IMR-90 (cell line): ENCODE measurements at regions not wholly inside any gene's neighbourhood (a gene's known extent, or its start where the extent isn't known, plus 50 kb on each side); places are given as distances from the start of the nearest gene placed in this dataset.

Source experiments
- ATAC-seq: fragments of 200-7000 bp; cut with Tn5 transposase; 2 replicates; pipeline ENCODE4 v1.9.1; 2020; ENCODE audit warnings: low read depth, mild to moderate bottlenecking, moderate library complexity
- BruUV-seq: library from RNA; stranded (reverse); fragments of 400-500 nt; replicated peaks from 2 replicates; lab custom pipeline; 2021; lab: Mats Ljungman, UMichigan
- CTCF ChIA-PET: fragments of 300-600 bp; formaldehyde crosslinking; extraction: SDS; loops from one replicate; lab custom pipeline; 2021; ENCODE audit warnings: antibody characterized with exemption; lab: Yijun Ruan, JAX
- POLR2A ChIA-PET: fragments of 300-600 bp; sonication (Branson Sonifier 250); formaldehyde crosslinking; loops from one replicate; lab custom pipeline; 2022; ENCODE audit warnings: antibody characterized with exemption; ENCODE audit not compliant: unreplicated experiment; lab: Charles Lee
- DNase-seq: peaks from one replicate; pipeline ENCODE4 v3.0.0; 2013
- H2AFZ ChIP-seq: replicated peaks from 2 replicates; pipeline ENCODE3; 2013; ENCODE audit warnings: low read length, mild to moderate bottlenecking; ENCODE audit not compliant: poor library complexity
- H2AK5ac ChIP-seq: 2 replicates; pipeline ENCODE4 v1.6.1; 2013; ENCODE audit warnings: low read depth, low read length, inconsistent platforms
- H2AK9ac ChIP-seq: replicated peaks from 2 replicates; pipeline ENCODE3; 2013; ENCODE audit warnings: mild to moderate bottlenecking, low read depth, low read length, moderate library complexity; ENCODE audit not compliant: poor library complexity
- H2BK120ac ChIP-seq: 2 replicates; pipeline ENCODE4 v1.6.1; 2013; ENCODE audit warnings: low read depth, low read length, inconsistent platforms
- H2BK15ac ChIP-seq: 3 replicates; pipeline ENCODE4 v1.6.1; 2013; ENCODE audit warnings: low read depth, low read length, inconsistent platforms
- H2BK20ac ChIP-seq: 2 replicates; pipeline ENCODE4 v1.6.1; 2013; ENCODE audit warnings: low read depth, mild to moderate bottlenecking, inconsistent platforms, low read length, moderate library complexity
- H2BK5ac ChIP-seq: 2 replicates; pipeline ENCODE4 v1.6.1; 2013; ENCODE audit warnings: mild to moderate bottlenecking, low read depth, low read length, inconsistent platforms; ENCODE audit not compliant: poor library complexity, severe bottlenecking
- H3K14ac ChIP-seq: replicated peaks from 2 replicates; pipeline ENCODE4 v1.6.1; 2013; ENCODE audit warnings: low read depth, low read length, inconsistent platforms
- H3K18ac ChIP-seq: 2 replicates; pipeline ENCODE4 v1.6.1; 2013; ENCODE audit warnings: low read depth, low read length, control low read depth
- H3K23ac ChIP-seq: 2 replicates; pipeline ENCODE4 v1.6.1; 2013; ENCODE audit warnings: low read depth, low read length, inconsistent platforms
- H3K27ac ChIP-seq: 2 replicates; pipeline ENCODE4 v1.5.1; 2013; ENCODE audit warnings: mild to moderate bottlenecking, control low read depth, low read length; ENCODE audit not compliant: insufficient read depth
- H3K27me3 ChIP-seq: 2 replicates; pipeline ENCODE4 v1.6.1; 2013; ENCODE audit warnings: low read length; ENCODE audit not compliant: control insufficient read depth, insufficient read depth
- H3K36me3 ChIP-seq: 2 replicates; pipeline ENCODE4 v1.6.1; 2013; ENCODE audit warnings: low read length, mixed read lengths; ENCODE audit not compliant: control insufficient read depth, insufficient read depth
- H3K4ac ChIP-seq: 2 replicates; pipeline ENCODE4 v1.6.1; 2013; ENCODE audit warnings: low read depth, low read length, inconsistent platforms
- H3K4me1 ChIP-seq: 2 replicates; pipeline ENCODE4 v1.6.1; 2013; ENCODE audit warnings: low read length, mixed read lengths; ENCODE audit not compliant: control insufficient read depth, insufficient read depth
- H3K4me2 ChIP-seq: 2 replicates; pipeline ENCODE4 v1.6.1; 2013; ENCODE audit warnings: low read depth, mild to moderate bottlenecking, control low read depth, low read length, moderate library complexity
- H3K4me3 ChIP-seq: 2 replicates; pipeline ENCODE4 v1.5.1; 2013; ENCODE audit warnings: low read depth, mild to moderate bottlenecking, control low read depth, low read length, moderate library complexity; ENCODE audit not compliant: insufficient read depth
- H3K56ac ChIP-seq: 2 replicates; pipeline ENCODE4 v1.6.1; 2013; ENCODE audit warnings: low read length, inconsistent platforms; ENCODE audit not compliant: insufficient read depth; ENCODE audit errors: extremely low read depth
- H3K79me1 ChIP-seq, 2 experiments: 2 replicates each; pipeline ENCODE4 v1.6.1; 2013; ENCODE audit warnings: low read length in 2 of 2, inconsistent platforms in 1 of 2, low read depth in 1 of 2
- H3K9ac ChIP-seq: 2 replicates; pipeline ENCODE4 v1.6.1; 2013; ENCODE audit warnings: low read depth, low read length, control low read depth
- H3K9me1 ChIP-seq: 2 replicates; pipeline ENCODE4 v1.6.1; 2013; ENCODE audit warnings: low read length, inconsistent platforms; ENCODE audit not compliant: insufficient read depth
- H3K9me3 ChIP-seq: 2 replicates; pipeline ENCODE4 v1.6.1; 2013; ENCODE audit warnings: low read length; ENCODE audit not compliant: control insufficient read depth, insufficient read depth
- H4K20me1 ChIP-seq: 2 replicates; pipeline ENCODE4 v1.6.1; 2013; ENCODE audit warnings: low read length, inconsistent platforms; ENCODE audit not compliant: insufficient read depth
- H4K5ac ChIP-seq: 2 replicates; pipeline ENCODE4 v1.6.1; 2013; ENCODE audit warnings: mild to moderate bottlenecking, low read depth, low read length, control low read depth
- H4K8ac ChIP-seq, 2 experiments: 2 replicates each; pipeline ENCODE4 v1.6.1; 2013; ENCODE audit warnings: low read depth in 2 of 2, low read length in 2 of 2, control low read depth in 1 of 2, inconsistent platforms in 1 of 2
- H4K91ac ChIP-seq: 2 replicates; pipeline ENCODE4 v1.6.1; 2013; ENCODE audit warnings: low read depth, low read length, inconsistent platforms; ENCODE audit not compliant: insufficient read depth
- BHLHE40 ChIP-seq: fragments of 150-350 bp; IDR thresholded peaks from 2 replicates; pipeline ENCODE4 v1.6.1; 2016; ENCODE audit warnings: mild to moderate bottlenecking, low read depth, low read length
- CEBPB ChIP-seq: IDR thresholded peaks from 2 replicates; pipeline ENCODE4 v1.6.1; 2012; ENCODE audit warnings: low read depth, low read length, improper control_type of control experiment
- CHD1 ChIP-seq: IDR thresholded peaks from 2 replicates; pipeline ENCODE4 v1.6.1; 2012; ENCODE audit warnings: low read depth, low read length, improper control_type of control experiment
- CTCF ChIP-seq: conservative IDR thresholded peaks from 2 replicates; pipeline ENCODE4 v1.5.1; 2012; ENCODE audit warnings: mild to moderate bottlenecking, low read depth, low read length, improper control_type of control experiment
- ELK1 ChIP-seq: fragments of 150-350 bp; IDR thresholded peaks from 2 replicates; pipeline ENCODE4 v1.6.1; 2016; ENCODE audit warnings: low read depth, mild to moderate bottlenecking, low read length, moderate library complexity, borderline replicate concordance
- FOS ChIP-seq: fragments of 150-350 bp; IDR thresholded peaks from 2 replicates; pipeline ENCODE4 v1.6.1; 2016; ENCODE audit warnings: low read depth, low read length
- MAFK ChIP-seq: IDR thresholded peaks from 2 replicates; pipeline ENCODE4 v1.6.1; 2012; ENCODE audit warnings: low read depth, low read length, improper control_type of control experiment
- MAZ ChIP-seq: IDR thresholded peaks from 2 replicates; pipeline ENCODE4 v1.6.1; 2012; ENCODE audit warnings: low read depth, mild to moderate bottlenecking, low read length, improper control_type of control experiment, moderate library complexity, borderline replicate concordance
- MXI1 ChIP-seq: IDR thresholded peaks from 2 replicates; pipeline ENCODE4 v1.6.1; 2012; ENCODE audit warnings: low read depth, mild to moderate bottlenecking, low read length, moderate library complexity, borderline replicate concordance
- NFE2L2 ChIP-seq: fragments of 150-350 bp; IDR thresholded peaks from 2 replicates; pipeline ENCODE4 v1.6.1; 2016; ENCODE audit warnings: low read depth, mild to moderate bottlenecking, low read length
- POLR2A ChIP-seq: IDR thresholded peaks from 2 replicates; pipeline ENCODE4 v1.6.1; 2012; ENCODE audit warnings: mild to moderate bottlenecking, low read depth, low read length
- RAD21 ChIP-seq: IDR thresholded peaks from 2 replicates; pipeline ENCODE4 v1.6.1; 2012; ENCODE audit warnings: low read length, improper control_type of control experiment
- RCOR1 ChIP-seq: IDR thresholded peaks from 2 replicates; pipeline ENCODE4 v1.6.1; 2012; ENCODE audit warnings: mild to moderate bottlenecking, low read length, improper control_type of control experiment; ENCODE audit not compliant: insufficient replicate concordance
- RFX5 ChIP-seq: IDR thresholded peaks from 2 replicates; pipeline ENCODE4 v1.8.0; 2012; ENCODE audit warnings: low read depth, mild to moderate bottlenecking, low read length, moderate library complexity
- SMC3 ChIP-seq: fragments of 150-350 bp; IDR thresholded peaks from 2 replicates; pipeline ENCODE4 v1.6.1; 2016; ENCODE audit warnings: low read depth, mild to moderate bottlenecking, antibody characterized with exemption, low read length, moderate library complexity
- WGBS, 2 experiments: methylation state at CpG; one replicate each; pipeline versions ENCODE4 v1.1.5 to v1.1.7; 2013; ENCODE audit warnings: missing lambda C conversion rate in 2 of 2; ENCODE audit not compliant: insufficient read length in 1 of 2; ENCODE audit errors: extremely low coverage in 2 of 2; 5-methylcytosine and 5-hydroxymethylcytosine counted together
- dilution Hi-C: fragments of 300-500 bp; cut with HindIII; formaldehyde crosslinking; loops from one replicate; pipeline ENCODE4 v1.14.3; 2018; ENCODE audit warnings: low sequenced_read_pairs; ENCODE audit not compliant: unreplicated experiment
- in situ Hi-C: fragments of 300-500 bp; cut with MboI; formaldehyde crosslinking; loops from 3 replicates; pipeline ENCODE4 v1.14.3; 2019; ENCODE audit warnings: low sequenced_read_pairs, inconsistent platforms, mixed read lengths
- intact Hi-C: fragments of 100-400 bp; cut with micrococcal nuclease; formaldehyde crosslinking; loops from 2 replicates; pipeline ENCODE4 v1.10.0; 2022
- TF ChIP-seq, protein P1 (sequence below): fragments of 150-350 bp; IDR thresholded peaks from 2 replicates; pipeline ENCODE4 v1.6.1; 2017; ENCODE audit warnings: mild to moderate bottlenecking, antibody characterized with exemption, low read length, low read depth

- ATAC-seq = no peak
- Histone ChIP-seq H3K27ac (no peak overlapping the region), H4K91ac (no peak overlapping the region), H2AFZ (no peak overlapping the region), H4K8ac (no peak overlapping the region), H3K18ac (no peak overlapping the region), H3K14ac (no peak overlapping the region), H3K36me3 (no peaks in the 10 kb centered on the region), H2BK120ac (no peak overlapping the region), H2BK5ac (no peak overlapping the region), H3K4me3 (no peak overlapping the region), H2BK20ac (no peak overlapping the region), H2AK9ac (no peak overlapping the region), H4K20me1 (no peaks in the 10 kb centered on the region), H3K27me3 (no peaks in the 10 kb centered on the region), H2AK5ac (no peak overlapping the region), H4K5ac (no peak overlapping the region), H2BK15ac (no peak overlapping the region), H3K9me3 (peaks cover 22% of the 10 kb centered on the region), H3K9ac (no peak overlapping the region), H3K79me1 (no peaks in the 10 kb centered on the region), H3K4me1 (no peaks in the 10 kb centered on the region), H3K4ac (no peak overlapping the region), H3K23ac (no peak overlapping the region), H3K56ac (no peak overlapping the region), H3K9me1 (no peaks in the 10 kb centered on the region), H3K4me2 (no peak overlapping the region)
- CTCF ChIA-PET = no interaction called here
- intact Hi-C loops = no loop called here
- in situ Hi-C loops = no loop called here
- dilution Hi-C loops = no loop called here
- no TSS peak for BruUV-seq
- TF ChIP-seq RCOR1 (no peak), RAD21 (no peak), MAZ (no peak), MAFK (no peak), NFE2L2 (no peak), CTCF (no peak), RFX5 (no peak), ELK1 (no peak), CHD1 (no peak), FOS (no peak), BHLHE40 (no peak), SMC3 (no peak), MXI1 (no peak), CEBPB (no peak), POLR2A (no peak)
- TF ChIP-seq, protein P1, sequence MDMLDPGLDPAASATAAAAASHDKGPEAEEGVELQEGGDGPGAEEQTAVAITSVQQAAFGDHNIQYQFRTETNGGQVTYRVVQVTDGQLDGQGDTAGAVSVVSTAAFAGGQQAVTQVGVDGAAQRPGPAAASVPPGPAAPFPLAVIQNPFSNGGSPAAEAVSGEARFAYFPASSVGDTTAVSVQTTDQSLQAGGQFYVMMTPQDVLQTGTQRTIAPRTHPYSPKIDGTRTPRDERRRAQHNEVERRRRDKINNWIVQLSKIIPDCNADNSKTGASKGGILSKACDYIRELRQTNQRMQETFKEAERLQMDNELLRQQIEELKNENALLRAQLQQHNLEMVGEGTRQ = no peak
- WGBS, 2 experiments = no CpG with 5 or more reads among the region's 5 CpGs
- POLR2A ChIA-PET = no interaction called here
- DNase-seq = no peak
Measured at GRCh38 chr18:77811503-77811902, 561.9 kb downstream of the GALR1 start.
